Vagina (tissue), 2 donors: ENCODE measurements at regions not wholly inside any gene's neighbourhood (a gene's known extent, or its start where the extent isn't known, plus 50 kb on each side); places are given as distances from the start of the nearest gene placed in this dataset.

Source experiments
- POLR2AphosphoS5 ChIP-seq, 2 donors: sonication (generic); formaldehyde crosslinking; IDR thresholded peaks; one replicate each; pipeline ENCODE4 v1.9.0; 2017; ENCODE audit warnings: antibody characterized with exemption in 2 of 2, mild to moderate bottlenecking in 2 of 2, low read depth in 1 of 2; ENCODE audit not compliant: insufficient read depth in 1 of 2
- TF ChIP-seq, protein P1 (sequence below), 3 experiments: fragments of 450-650 bp in 2 of 3; fragments of 200-600 bp in 1 of 3; sonication (generic) in 1 of 3; IDR thresholded peaks; one replicate each; pipeline ENCODE4 v1.5.1; 2017 to 2019; ENCODE audit warnings: antibody characterized with exemption in 3 of 3, mild to moderate bottlenecking in 2 of 3, moderate library complexity in 2 of 3

DNA sequence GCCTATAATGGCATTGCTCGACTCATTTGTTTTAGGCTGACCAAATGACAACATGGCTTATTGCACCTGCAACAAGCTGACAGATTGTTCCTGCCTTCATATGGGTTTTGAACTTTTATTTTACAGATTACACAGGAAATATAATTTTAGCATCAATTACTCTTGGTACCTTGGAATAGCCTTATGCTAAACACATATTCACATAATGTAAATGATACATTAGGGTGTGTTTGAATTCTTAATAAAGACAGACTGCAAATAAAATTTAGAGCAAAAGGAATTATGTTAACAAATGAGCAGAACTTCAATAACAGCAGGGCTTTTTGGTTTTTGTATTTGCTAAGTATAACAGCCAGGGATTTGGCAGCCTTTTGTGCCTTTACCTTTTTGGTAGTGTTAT lies 51.9 kb upstream of the TMC3 start:
- TF ChIP-seq POLR2AphosphoS5 (IDR thresholded peaks at IDR 0.05; ENCODE audit: insufficient read depth in 1 of 2, low read depth in 1 of 2) = no peak
- TF ChIP-seq, protein P1, sequence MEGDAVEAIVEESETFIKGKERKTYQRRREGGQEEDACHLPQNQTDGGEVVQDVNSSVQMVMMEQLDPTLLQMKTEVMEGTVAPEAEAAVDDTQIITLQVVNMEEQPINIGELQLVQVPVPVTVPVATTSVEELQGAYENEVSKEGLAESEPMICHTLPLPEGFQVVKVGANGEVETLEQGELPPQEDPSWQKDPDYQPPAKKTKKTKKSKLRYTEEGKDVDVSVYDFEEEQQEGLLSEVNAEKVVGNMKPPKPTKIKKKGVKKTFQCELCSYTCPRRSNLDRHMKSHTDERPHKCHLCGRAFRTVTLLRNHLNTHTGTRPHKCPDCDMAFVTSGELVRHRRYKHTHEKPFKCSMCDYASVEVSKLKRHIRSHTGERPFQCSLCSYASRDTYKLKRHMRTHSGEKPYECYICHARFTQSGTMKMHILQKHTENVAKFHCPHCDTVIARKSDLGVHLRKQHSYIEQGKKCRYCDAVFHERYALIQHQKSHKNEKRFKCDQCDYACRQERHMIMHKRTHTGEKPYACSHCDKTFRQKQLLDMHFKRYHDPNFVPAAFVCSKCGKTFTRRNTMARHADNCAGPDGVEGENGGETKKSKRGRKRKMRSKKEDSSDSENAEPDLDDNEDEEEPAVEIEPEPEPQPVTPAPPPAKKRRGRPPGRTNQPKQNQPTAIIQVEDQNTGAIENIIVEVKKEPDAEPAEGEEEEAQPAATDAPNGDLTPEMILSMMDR (IDR thresholded peaks at IDR 0.05) = no peak
